Adrenal gland (tissue), 9 donors: ENCODE measurements at regions not wholly inside any gene's neighbourhood (a gene's known extent, or its start where the extent isn't known, plus 50 kb on each side); places are given as distances from the start of the nearest gene placed in this dataset.

Experiments used
- DNase-seq, 7 donors: peaks; one replicate each; pipeline ENCODE4 v3.0.0-alpha.2; 2019 to 2020
- H3K27ac ChIP-seq, 5 donors: fragments of 200-600 bp; sonication (generic) in 4 of 5; 1 replicate in 3 of 5; 2 replicates in 2 of 5; pipeline versions ENCODE4 v1.5.1 to v1.8.0; 2016 to 2020; ENCODE audit warnings: mild to moderate bottlenecking in 1 of 5
- H3K27me3 ChIP-seq: fragments of 200-600 bp; 2 replicates; pipeline ENCODE4 v1.8.0; 2021
- H3K36me3 ChIP-seq, 2 donors: fragments of 200-600 bp; replicated peaks in 1 of 2; 1 replicate in 1 of 2; 2 replicates in 1 of 2; pipeline versions ENCODE4 v1.5.1 to v1.8.0; 2018 to 2022
- H3K4me1 ChIP-seq, 2 donors: fragments of 200-600 bp; replicated peaks in 1 of 2; 1 replicate in 1 of 2; 2 replicates in 1 of 2; pipeline versions ENCODE4 v1.5.1 to v1.8.0; 2018 to 2021
- H3K4me3 ChIP-seq, 4 donors: fragments of 200-600 bp; sonication (generic) in 3 of 4; one replicate each; pipeline ENCODE4 v1.5.1; 2016 to 2018
- H3K9me3 ChIP-seq, 3 donors: fragments of 200-600 bp; sonication (generic) in 1 of 3; replicated peaks in 1 of 3; 1 replicate in 2 of 3; 2 replicates in 1 of 3; pipeline versions ENCODE4 v1.5.1 to v1.8.0; 2016 to 2021
- POLR2A ChIP-seq, 2 donors: fragments of 450-650 bp; IDR thresholded peaks; one replicate each; pipeline ENCODE4 v1.6.1; 2017; ENCODE audit warnings: antibody characterized with exemption in 2 of 2, mild to moderate bottlenecking in 2 of 2, moderate library complexity in 1 of 2
- WGBS, 4 donors: extraction: QIAGEN DNeasy Blood & Tissue Kit in 2 of 4; methylation state at CpG; one replicate each; pipeline versions ENCODE4 v1.1.5 to v1.1.7; 2013 to 2017; 5-methylcytosine and 5-hydroxymethylcytosine counted together
- intact Hi-C, 2 donors: fragments of 100-400 bp; cut with DNase I; formaldehyde crosslinking; loops; one replicate each; pipeline versions ENCODE4 v1.14.1 to v1.15.0; 2022 to 2023
- TF ChIP-seq, protein P1 (sequence below), 6 experiments: fragments of 450-650 bp in 4 of 6; fragments of 200-600 bp in 2 of 6; sonication (generic) in 1 of 6; IDR thresholded peaks; 1 replicate in 5 of 6; 2 replicates in 1 of 6; pipeline versions ENCODE4 v1.5.1 to v1.8.0; 2016 to 2021; ENCODE audit warnings: antibody characterized with exemption in 6 of 6, mild to moderate bottlenecking in 2 of 6, moderate library complexity in 1 of 6
- donor health status: healthy with polysubstance abuse.
- donor health status: Bipolar disorder and iron deficiency.
- donor health status: DM: yes; HTN: yes; CAD: no.
- donor health status: DM: no; HTN: no; CAD: no.
- donor health status: DM: no; HTN: no; CAD: no.

DNA sequence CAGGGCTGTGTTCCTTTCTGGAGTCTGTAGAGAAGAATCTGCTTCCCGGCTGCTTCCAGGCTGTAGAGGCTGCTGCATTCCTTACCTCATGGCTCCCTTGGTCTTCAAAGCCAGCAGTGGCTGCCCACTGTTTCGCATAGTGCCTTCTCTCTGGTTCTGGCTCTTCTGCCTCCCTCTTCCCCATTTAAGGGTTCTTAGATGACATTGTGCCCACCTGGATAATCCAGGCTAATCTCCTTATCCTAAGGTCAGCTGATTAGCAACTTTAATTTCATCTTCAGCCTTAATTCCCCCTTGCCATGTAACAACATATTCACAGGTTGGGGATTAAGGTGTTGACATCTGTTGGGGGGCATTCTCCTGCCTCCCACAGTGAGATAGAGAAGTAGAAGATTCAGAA, 208.6 kb upstream of the TMTC1 start:
- Histone ChIP-seq H3K36me3 (no peaks in the 10 kb centered on the region), H3K4me1 (no peaks in the 10 kb centered on the region), H3K27ac (no peak overlapping the region), H3K9me3 (no peaks in the 10 kb centered on the region), H3K27me3 (no peaks in the 10 kb centered on the region), H3K4me3 (no peak overlapping the region)
- 92 to 100% (median 95%) methylated on average over 2 of the region's 2 CpGs for WGBS, 4 donors
- TF ChIP-seq POLR2A (IDR thresholded peaks at IDR 0.05) = no peak
- TF ChIP-seq, protein P1, sequence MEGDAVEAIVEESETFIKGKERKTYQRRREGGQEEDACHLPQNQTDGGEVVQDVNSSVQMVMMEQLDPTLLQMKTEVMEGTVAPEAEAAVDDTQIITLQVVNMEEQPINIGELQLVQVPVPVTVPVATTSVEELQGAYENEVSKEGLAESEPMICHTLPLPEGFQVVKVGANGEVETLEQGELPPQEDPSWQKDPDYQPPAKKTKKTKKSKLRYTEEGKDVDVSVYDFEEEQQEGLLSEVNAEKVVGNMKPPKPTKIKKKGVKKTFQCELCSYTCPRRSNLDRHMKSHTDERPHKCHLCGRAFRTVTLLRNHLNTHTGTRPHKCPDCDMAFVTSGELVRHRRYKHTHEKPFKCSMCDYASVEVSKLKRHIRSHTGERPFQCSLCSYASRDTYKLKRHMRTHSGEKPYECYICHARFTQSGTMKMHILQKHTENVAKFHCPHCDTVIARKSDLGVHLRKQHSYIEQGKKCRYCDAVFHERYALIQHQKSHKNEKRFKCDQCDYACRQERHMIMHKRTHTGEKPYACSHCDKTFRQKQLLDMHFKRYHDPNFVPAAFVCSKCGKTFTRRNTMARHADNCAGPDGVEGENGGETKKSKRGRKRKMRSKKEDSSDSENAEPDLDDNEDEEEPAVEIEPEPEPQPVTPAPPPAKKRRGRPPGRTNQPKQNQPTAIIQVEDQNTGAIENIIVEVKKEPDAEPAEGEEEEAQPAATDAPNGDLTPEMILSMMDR (IDR thresholded peaks at IDR 0.05) = no peak
- DNase-seq = no peak
- intact Hi-C loops = no loop called here

- WGBS, 4 donors = 88 to 91% (median 90%) methylated on average over 2 of the region's 2 CpGs
- Histone ChIP-seq H3K4me3 (no peak overlapping the region), H3K9me3 (no peaks in the 10 kb centered on the region), H3K4me1 (no peaks in the 10 kb centered on the region), H3K36me3 (no peaks in the 10 kb centered on the region), H3K27me3 (no peaks in the 10 kb centered on the region), H3K27ac (no peak overlapping the region)
- no peak for DNase-seq
- TF ChIP-seq, protein P1 (IDR thresholded peaks at IDR 0.05) = no peak
- TF ChIP-seq POLR2A (IDR thresholded peaks at IDR 0.05) = no peak
- intact Hi-C loops = no loop called here
These were observed 208.2 kb upstream of the TMTC1 start for GRCh38 chr12:29991924-29992323.

DNA sequence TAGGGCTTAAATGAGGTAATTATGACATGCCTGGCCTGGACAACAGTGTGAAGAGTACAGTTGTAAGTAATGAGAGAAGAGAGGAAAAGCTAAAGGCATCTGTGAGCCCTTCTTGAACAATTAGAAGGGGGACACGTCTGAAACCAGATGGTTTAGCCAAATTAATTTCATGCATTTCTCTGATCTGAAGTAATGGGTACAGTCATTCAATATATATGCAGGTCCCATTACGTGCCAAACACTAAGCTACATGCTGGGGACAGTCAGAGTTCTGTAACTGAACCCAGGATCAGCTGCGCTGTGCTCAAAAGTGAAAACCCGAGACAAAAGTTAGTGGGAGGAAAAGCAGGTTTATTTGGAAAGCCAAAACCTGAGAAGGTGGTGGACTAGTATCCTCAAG, 207.2 kb upstream of the TMTC1 start:
- TF ChIP-seq, protein P1 (IDR thresholded peaks at IDR 0.05) = no peak
- no peak for TF ChIP-seq POLR2A (IDR thresholded peaks at IDR 0.05)
- DNase-seq = no peak
- Histone ChIP-seq H3K27ac (no peak overlapping the region), H3K27me3 (no peaks in the 10 kb centered on the region), H3K4me3 (no peak overlapping the region), H3K4me1 (no peaks in the 10 kb centered on the region), H3K9me3 (no peaks in the 10 kb centered on the region), H3K36me3 (no peaks in the 10 kb centered on the region)
- intact Hi-C loops = no loop called here
- WGBS, 4 donors = 78 to 87% (median 84%) methylated on average over 4 of the region's 4 CpGs

GRCh38 chr12:29983851-29984250, 200.1 kb upstream of the TMTC1 start:
- 64 to 82% (median 77%) methylated on average over 2 of the region's 2 CpGs for WGBS, 4 donors
- Histone ChIP-seq H3K36me3 (no peaks in the 10 kb centered on the region), H3K27ac (no peak overlapping the region), H3K27me3 (no peaks in the 10 kb centered on the region), H3K9me3 (no peaks in the 10 kb centered on the region), H3K4me1 (no peaks in the 10 kb centered on the region), H3K4me3 (no peak overlapping the region)
- no peak for DNase-seq
- no peak for TF ChIP-seq POLR2A (IDR thresholded peaks at IDR 0.05)
- TF ChIP-seq, protein P1 (IDR thresholded peaks at IDR 0.05) = no peak
- intact Hi-C loops = no loop called here
